NOMO-1 treated with DMSO at 0.1 percent for 48 hours (cell line): ENCODE measurements at regions not wholly inside any gene's neighbourhood (a gene's known extent, or its start where the extent isn't known, plus 50 kb on each side); places are given as distances from the start of the nearest gene placed in this dataset.
"Not testable (repeated sequence)": the region's sequence is repeated elsewhere in the genome, so short reads cannot be mapped to it uniquely, and the experiment has no call there.

Experiments
- DNase-seq: peaks from one replicate; lab custom pipeline; 2025; ENCODE audit not compliant: unreplicated experiment; lab: John Stamatoyannopoulos, UW

- DNase-seq, result no peak
These were observed 63.1 kb upstream of the VASH1 start for GRCh38 chr14:76698191-76698590.

GRCh38 chr14:76698631-76699030, 62.6 kb upstream of the VASH1 start:
- DNase-seq, result peak; percentile 21

- DNase-seq, result no peak
These were observed 61.9 kb upstream of the VASH1 start for GRCh38 chr14:76699209-76699938.

- no peak for DNase-seq
These were observed 61.2 kb upstream of the VASH1 start for GRCh38 chr14:76699939-76700590.

GRCh38 chr14:76701436-76701835, 59.8 kb upstream of the VASH1 start:
- no peak for DNase-seq

- DNase-seq, result no peak
These were observed 59.3 kb upstream of the VASH1 start for GRCh38 chr14:76701981-76702380.

GRCh38 chr14:76705214-76705613, 56.1 kb upstream of the VASH1 start:
- no peak for DNase-seq

- not testable (repeated sequence) for DNase-seq
These were observed 55.1 kb upstream of the VASH1 start for GRCh38 chr14:76706207-76706606.

- DNase-seq, result no peak
These were observed 54.5 kb upstream of the VASH1 start for GRCh38 chr14:76706811-76707210.

GRCh38 chr14:76708028-76708427, 53.2 kb upstream of the VASH1 start:
- DNase-seq, result no peak

GRCh38 chr14:76708771-76709170, 52.5 kb upstream of the VASH1 start:
- DNase-seq, result no peak

GRCh38 chr14:76710056-76711010, 50.9 kb upstream of the VASH1 start:
- DNase-seq, result peak; percentile 55
